ENCODE measurements at regions not wholly inside any gene's neighbourhood (a gene's known extent, or its start where the extent isn't known, plus 50 kb on each side); places are given as distances from the start of the nearest gene placed in this dataset.

GRCh38 chr7:4394736-4395135, 287.4 kb upstream of the FOXK1 start:
- no peaks in the 10 kb centered on the region for H3K79me2 ChIP-seq (replicated peaks; ENCODE audit: insufficient read depth)
- peaks cover 88% of the 10 kb centered on the region for H3K9me3 Mint-ChIP-seq
- no peaks in the 10 kb centered on the region for H3K36me3 ChIP-seq (ENCODE audit: insufficient read depth)
- no peak overlapping the region for H3K27ac ChIP-seq (ENCODE audit: low read depth)
- no peak for ATAC-seq
- no peaks in the 10 kb centered on the region for H3K27me3 ChIP-seq (ENCODE audit: insufficient read depth)
- peaks cover 29% of the 10 kb centered on the region for H3K36me3 Mint-ChIP-seq (ENCODE audit: low read depth)
- no peaks in the 10 kb centered on the region for H3F3A ChIP-seq (replicated peaks; ENCODE audit: low read depth)
- no peak overlapping the region for H3K4me2 ChIP-seq
- TF ChIP-seq REST (IDR thresholded peaks at IDR 0.05; ENCODE audit: unreplicated experiment) (no peak), ZNF114 (CRISPR knock-in tag; IDR thresholded peaks at IDR 0.05) (no peak), EZH2phosphoT487 (IDR thresholded peaks at IDR 0.05; ENCODE audit: unreplicated experiment) (no peak), POLR2AphosphoS5 (IDR thresholded peaks at IDR 0.05; ENCODE audit: low read depth) (no peak), ZNF462 (CRISPR knock-in tag; IDR thresholded peaks at IDR 0.05) (no peak), JUNB (IDR thresholded peaks at IDR 0.05; ENCODE audit: unreplicated experiment) (no peak), NANOG (IDR thresholded peaks at IDR 0.05; ENCODE audit: borderline replicate concordance) (no peak), EZH2 (IDR thresholded peaks at IDR 0.05; ENCODE audit: low read depth, unreplicated experiment) (no peak)
- peaks cover 2% of the 10 kb centered on the region for H3K27me3 Mint-ChIP-seq (ENCODE audit: insufficient read depth, low read depth, poor library complexity)
- H3K4me3 Mint-ChIP-seq, result no peak overlapping the region
- no peak overlapping the region for H3K4me3 ChIP-seq
- no peak overlapping the region for H3K27ac Mint-ChIP-seq
- no peaks in the 10 kb centered on the region for H4K20me1 ChIP-seq (replicated peaks; ENCODE audit: insufficient read depth)
- no peaks in the 10 kb centered on the region for H3K4me1 ChIP-seq (ENCODE audit: insufficient read depth)
- H2AFZ ChIP-seq, result no peak overlapping the region
- no peak for DNase-seq (ENCODE audit: low spot score)
- 0 out of 2 replicates have a peak, but pooled peaks cover 3% of the 10 kb centered on the region for H3K9me2 ChIP-seq (ENCODE audit: insufficient read depth)
- no peaks in the 10 kb centered on the region for H3K4me1 Mint-ChIP-seq
